Inflammatory macrophage treated with lipopolysaccharide for 1 hour (primary cell): ENCODE measurements at regions not wholly inside any gene's neighbourhood (a gene's known extent, or its start where the extent isn't known, plus 50 kb on each side); places are given as distances from the start of the nearest gene placed in this dataset.
"Not testable (repeated sequence)": the region's sequence is repeated elsewhere in the genome, so short reads cannot be mapped to it uniquely, and the experiment has no call there.

Experiments
- DNase-seq, 2 donors: peaks; one replicate each; pipeline ENCODE4 v3.0.0-alpha.2; 2020 to 2022

DNA sequence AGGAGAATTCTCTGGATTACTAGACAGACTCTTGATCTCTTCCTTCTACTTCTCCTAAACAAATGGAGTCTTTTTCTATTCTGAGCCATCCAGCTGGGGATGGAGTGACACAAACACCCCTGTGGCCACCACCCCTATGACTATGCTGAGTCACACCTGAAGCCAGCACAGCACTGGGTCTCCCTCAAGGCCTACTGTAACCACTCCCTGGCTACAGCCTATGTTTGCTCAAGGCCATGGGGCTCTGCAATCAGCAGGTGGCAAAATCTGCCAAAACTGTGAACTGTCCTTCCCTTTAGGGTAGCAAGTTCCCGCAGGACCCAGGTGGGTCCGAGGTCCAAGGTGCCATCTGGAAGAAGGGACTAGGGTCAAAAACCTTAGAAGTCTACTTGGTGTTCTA, 132.3 kb downstream of the TINAG start:
- DNase-seq, result no peak

DNA sequence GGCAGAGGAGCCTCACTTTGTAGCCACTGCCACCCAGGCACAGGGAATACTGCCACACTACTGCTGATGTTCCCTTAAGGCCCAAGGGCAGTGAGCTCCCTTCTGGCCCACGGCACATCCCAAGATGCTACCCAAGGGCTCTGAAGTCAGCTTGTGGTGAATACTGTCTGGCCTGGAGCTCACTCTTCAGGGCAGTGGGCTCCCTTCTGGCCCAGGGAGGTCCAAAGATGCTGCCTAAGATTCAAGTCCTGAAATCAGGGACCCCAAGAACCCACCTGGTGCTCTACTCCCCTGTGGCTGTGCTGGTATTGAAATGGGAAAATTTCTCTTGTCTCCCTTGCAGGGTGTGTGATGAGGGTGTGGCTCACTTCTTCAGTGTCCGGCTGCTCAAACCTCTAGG, 132.8 kb downstream of the TINAG start:
- no peak for DNase-seq

GRCh38 chr6:54441687-54442248, 133.5 kb downstream of the TINAG start:
- DNase-seq, result no peak

GRCh38 chr6:54445207-54445606, 137.0 kb downstream of the TINAG start:
- DNase-seq, result no peak

DNA sequence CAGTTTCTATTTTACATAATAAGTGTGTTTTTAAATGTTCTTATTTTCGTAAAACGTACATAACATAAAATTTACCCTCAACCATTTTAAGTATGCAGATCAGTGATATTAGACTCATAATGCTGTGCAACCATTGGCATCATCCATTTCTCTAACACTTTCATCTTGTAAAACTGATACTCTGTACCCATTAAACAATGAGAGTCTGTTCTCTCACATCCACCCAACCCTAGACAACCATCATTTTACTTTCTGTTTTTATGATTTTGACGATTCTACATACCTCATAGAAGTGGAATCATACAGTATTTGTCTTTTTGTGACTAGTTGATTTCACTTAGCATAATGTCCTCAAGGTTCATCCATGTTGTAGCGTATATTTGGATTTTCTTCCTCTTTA, 140.4 kb downstream of the TINAG start:
- no peak for DNase-seq

DNA sequence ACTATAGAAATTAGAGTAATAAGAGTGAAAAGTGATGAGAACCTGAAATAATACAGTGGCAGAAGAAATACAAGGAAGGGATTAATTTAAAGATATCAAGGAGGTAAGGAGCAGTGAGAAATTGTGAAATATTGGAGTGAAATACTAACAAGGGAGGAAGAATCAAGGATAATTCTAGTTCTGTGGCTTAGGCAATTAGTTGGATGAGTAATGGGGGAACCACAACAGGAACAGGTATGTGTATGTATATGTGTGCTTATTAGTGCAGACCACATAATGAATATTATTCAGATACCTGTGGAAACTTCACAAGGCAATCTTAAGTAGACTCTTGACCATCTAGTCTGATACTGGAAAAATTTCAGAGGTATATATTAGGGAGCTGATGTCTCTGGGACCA, 143.3 kb downstream of the TINAG start:
- DNase-seq, result no peak

DNA sequence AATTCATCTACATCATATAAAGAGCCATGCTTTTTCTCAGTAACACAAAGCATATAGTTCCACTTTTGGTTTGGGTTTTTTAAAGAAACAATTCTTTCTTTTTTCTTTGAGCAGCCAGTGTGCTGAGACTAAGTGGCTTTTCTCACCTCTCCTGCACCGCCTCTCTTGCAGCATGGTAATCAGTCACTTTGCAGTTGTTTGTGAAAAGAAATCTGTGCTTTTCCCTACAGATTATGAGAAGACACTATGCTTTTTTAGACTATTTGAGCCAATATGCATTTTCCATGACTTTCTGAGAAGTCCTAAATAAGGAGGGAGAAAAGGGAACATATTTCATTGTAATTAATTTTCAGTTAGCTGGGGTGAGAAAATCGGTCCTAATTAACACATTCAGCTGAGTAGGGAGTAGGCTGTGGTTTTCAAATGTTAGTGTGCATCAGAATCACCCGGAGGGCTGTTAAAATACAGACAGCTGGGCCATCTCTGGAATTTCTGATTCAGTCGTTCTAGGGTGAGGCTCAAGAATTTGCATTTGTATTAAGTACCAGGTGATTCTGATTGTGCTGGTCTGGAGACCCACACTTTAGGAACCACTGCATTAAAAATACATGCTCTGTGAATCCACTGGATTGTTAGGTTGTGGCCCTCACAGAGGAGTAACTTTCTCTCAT, 155.2 kb downstream of the TINAG start:
- DNase-seq, result no peak

GRCh38 chr6:54465649-54466300, 157.5 kb downstream of the TINAG start:
- no peak for DNase-seq

DNA sequence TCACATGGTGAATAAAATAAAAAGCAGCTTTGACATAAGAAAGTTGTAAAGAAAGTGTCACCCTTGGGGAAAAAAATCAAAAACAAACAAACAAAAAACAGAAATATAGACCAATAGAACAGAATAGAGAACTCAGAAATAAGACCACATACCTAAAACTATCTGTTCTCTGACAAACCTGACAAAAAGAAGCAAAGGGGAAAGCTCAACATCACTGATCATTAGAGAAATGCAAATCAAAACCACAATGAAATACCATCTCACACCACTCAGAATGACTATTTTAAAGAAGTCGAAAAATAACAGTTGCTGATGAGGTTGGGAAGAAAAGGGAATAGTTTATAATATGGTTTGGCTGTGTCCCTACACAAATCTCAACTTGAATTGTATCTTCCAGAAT, 159.1 kb downstream of the TINAG start:
- no peak for DNase-seq

DNA sequence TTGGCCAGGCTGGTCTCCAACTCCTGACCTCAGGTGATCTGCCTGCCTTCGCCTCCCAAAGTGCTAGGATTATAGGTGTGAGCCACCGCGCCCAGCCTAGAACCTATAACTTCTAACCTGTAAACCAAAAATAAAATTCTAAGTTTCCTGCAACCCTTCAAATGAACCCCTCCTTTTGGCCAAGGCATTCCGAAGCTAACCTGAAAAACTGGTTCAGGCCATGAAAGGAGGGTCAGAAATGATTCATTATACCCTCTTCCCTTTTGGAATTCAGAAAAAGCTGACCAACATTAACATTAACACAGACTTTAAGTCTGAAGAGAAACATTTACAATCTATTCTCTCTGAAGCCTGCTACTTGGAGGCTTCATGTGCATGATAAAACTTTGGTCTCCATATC, 165.1 kb downstream of the TINAG start:
- DNase-seq, result no peak

DNA sequence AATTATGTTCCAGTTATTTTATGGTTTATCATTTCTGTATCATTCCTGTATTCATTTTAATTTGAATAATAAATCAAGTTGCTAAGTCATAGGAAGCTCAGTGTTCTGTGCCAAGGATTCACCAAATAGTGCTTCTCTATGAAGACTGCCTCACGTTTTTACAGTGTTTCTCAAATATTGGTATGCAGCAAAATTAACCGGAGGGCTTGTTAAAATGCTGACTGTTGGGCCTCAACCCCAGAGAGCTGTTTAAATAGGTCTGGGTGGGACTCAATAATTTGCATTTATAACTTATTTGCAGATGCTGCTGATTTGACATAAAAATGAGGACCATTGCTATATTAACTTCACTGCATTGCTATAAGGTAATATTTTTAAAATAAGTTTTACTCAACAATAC, 166.7 kb downstream of the TINAG start:
- DNase-seq, result no peak

GRCh38 chr6:54481091-54481490, 172.8 kb downstream of the TINAG start:
- no peak for DNase-seq

DNA sequence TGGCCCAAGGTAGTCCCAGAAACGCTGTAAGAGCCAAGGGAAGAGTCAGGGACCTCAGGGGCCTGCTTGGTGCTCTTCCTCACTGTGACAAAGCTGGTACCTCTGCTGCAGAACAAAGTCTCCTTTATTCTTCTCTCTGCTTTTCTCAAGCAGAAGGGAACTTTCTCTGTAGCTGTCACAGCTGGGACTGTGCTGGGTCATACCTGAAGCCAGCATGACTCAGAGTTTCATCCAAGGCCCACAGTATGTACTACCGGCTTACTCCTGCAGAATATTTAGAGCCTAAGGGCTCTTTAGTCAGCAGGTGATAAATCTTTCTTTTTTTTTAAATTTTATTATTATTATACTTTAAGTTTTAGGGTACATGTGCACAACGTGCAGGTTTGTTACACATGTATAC, 183.2 kb downstream of the TINAG start:
- no peak for DNase-seq

GRCh38 chr6:54493138-54493537, 184.9 kb downstream of the TINAG start:
- DNase-seq, result no peak

DNA sequence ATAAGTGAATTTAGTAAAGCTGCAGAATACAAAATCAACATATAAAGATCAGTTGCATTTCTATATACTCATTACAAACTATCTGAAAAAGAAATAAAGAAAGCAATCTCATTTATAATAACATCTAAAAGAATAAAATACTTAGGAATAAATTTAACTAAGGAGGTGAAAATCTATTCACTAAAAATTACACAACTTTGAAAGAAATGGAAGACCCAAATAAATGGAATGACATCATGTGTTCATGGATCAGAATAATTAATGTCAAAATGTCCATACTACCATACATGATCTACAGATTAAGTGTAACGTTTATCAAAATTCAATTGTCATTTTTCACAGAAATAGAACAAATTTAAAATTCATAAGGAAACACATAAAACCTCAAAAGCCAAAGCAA, 194.9 kb downstream of the TINAG start:
- no peak for DNase-seq

- DNase-seq, result no peak
Observed at GRCh38 chr6:54515013-54515412, 206.8 kb downstream of the TINAG start.

DNA sequence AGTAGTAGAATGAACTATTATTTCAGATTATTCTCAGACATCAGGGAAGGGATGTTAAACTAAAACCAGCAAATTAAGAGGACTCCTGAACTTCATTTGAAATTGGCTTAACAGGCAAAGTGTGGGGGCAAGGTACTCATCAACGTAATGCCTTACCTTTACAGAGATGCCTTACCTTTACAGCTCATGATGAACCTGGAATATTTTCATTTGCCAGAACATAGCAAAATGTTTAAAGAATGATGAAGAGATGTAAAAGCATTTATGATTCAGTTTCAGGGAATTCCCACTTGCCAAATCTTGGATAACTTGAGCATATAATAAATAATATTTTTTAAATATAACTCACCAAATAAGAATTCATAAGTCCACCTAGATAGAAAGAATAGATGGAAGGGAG, 207.5 kb downstream of the TINAG start:
- no peak for DNase-seq

- no peak for DNase-seq
Observed at GRCh38 chr6:54516321-54516720, 208.1 kb downstream of the TINAG start.

- no peak for DNase-seq
Observed at GRCh38 chr6:54519161-54519560, 210.9 kb downstream of the TINAG start.

- no peak for DNase-seq
Observed at GRCh38 chr6:54525731-54526130, 217.5 kb downstream of the TINAG start.

GRCh38 chr6:54533567-54533966, 225.3 kb downstream of the TINAG start:
- DNase-seq, result no peak

GRCh38 chr6:54535568-54535967, 227.3 kb downstream of the TINAG start:
- DNase-seq, result no peak

DNA sequence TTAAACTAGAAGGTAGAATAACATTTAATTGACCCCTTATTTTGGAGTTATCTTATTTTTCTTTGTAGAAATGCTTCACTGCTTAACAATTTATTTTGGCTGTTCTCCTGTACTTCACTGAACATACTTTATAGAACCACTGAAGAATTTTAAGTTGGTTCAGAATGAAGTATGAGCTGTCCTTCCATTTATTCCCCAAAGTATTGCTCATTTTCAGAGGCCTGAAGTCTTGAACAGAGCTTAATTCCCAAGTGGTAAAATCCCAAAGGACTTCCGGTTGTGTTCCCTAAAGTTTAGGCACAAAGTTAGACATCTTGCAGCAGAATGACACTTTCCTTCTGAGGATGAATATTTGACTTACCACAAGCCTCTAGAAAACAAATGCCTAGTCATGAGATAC, 233.3 kb downstream of the TINAG start:
- no peak for DNase-seq

DNA sequence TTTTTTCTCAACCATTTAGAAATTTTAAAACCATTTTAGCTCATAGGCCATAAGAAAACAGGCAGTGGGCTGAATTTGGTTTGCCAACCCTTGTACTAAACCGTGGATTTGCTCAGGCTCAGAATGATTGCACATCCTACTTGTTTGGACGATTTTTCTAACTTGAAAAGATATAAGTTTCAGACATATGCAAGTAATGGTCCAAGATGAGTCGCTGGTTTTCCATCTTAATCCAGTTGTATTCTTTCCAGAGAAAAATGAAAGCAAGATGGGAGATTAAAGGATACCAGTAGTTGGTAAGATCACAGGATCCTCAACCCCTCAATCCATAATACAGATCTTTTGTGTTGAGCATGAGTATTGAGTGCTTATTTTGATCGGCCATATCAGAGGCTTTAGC, 250.9 kb downstream of the TINAG start:
- DNase-seq, result no peak

- not testable (repeated sequence) for DNase-seq
Observed at GRCh38 chr6:54564188-54564587, 255.9 kb downstream of the TINAG start.
